ENCODE measurements at regions not wholly inside any gene's neighbourhood (a gene's known extent, or its start where the extent isn't known, plus 50 kb on each side); places are given as distances from the start of the nearest gene placed in this dataset.

DNA sequence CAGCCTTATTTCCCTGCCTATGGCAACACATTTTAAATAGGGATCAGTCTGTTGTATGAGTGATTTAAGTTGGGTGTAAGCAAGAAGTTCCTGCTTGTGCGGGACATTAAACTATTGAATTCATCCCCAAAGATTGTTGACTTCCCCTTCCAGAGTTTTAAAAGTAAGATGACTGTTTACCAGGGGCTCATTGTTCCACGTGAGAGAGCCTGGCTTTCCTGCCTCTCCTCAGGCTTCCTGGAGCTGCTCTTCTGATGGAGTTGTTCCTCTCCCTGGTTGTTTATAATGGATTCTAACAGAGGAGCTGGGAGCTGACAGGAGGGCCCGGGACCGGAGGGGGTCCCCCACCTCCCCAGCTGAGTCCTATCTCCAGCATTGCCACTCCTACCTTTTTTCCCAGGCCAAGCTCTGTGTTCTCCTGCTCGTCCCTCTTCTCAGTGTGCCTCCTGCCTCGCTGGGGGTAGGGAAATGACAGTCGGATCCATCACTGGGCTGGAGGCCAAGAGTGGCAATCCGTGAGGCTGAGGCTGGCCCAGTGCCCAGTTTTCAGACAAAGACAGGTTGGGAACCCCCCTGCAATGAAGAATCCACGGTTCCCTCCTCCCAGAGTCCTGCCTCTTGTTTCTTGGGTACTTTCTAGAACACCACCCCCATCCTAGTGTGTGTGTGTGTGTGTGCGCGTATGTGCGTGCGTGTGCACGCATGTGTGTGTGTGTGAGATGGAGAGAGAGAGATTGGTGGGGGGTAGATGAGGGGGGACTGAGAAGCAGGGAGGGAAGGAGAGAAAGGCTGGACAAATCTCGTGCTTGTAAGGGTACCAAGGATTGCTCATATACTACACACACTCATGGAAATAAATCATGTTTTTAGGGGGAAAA is 123.7 kb upstream of the NFIB start:
- Histone ChIP-seq H3K9ac (ENCODE audit: insufficient read depth in 1 of 2, low read depth in 2 of 2, low read length in 2 of 2) (peak overlapping the region in 1 of 2 experiments; percentile 26; a peak in 1 of 4 replicates), H3K27me3 (ENCODE audit: control insufficient read depth in 2 of 2, insufficient read depth in 2 of 2, low read length in 2 of 2) (no peaks in the 10 kb centered on the region), H3K27ac (ENCODE audit: extremely low read depth, low read depth, low read length) (no peak overlapping the region), H3K79me2 (ENCODE audit: control insufficient read depth, insufficient read depth, low read length) (no peaks in the 10 kb centered on the region), H3K36me3 (ENCODE audit: control insufficient read depth, insufficient read depth, low read length) (no peaks in the 10 kb centered on the region), H3K4me3 (no peak overlapping the region), H3K9me3 (replicated peaks; ENCODE audit: control insufficient read depth, insufficient read depth, low read depth, low read length) (no peaks in the 10 kb centered on the region), H3K4me1 (replicated peaks in 1 of 2; ENCODE audit: control insufficient read depth in 2 of 2, insufficient read depth in 2 of 2, low read length in 2 of 2) (peaks cover 0 to 18% of the 10 kb centered on the region in 2 experiments; a peak in 4 of 5 replicates), H3K9me1 (ENCODE audit: control insufficient read depth, insufficient read depth, low read length) (no peaks in the 10 kb centered on the region), H4K20me1 (replicated peaks; ENCODE audit: control insufficient read depth, insufficient read depth, low read length) (no peaks in the 10 kb centered on the region), H2AFZ (ENCODE audit: low read depth, low read length) (no peak overlapping the region), H3K4me2 (ENCODE audit: insufficient read depth, low read length) (no peak overlapping the region)
- WGBS (ENCODE audit: insufficient coverage, low coverage, missing lambda C conversion rate): 34% methylated on average over 6 of the region's 15 CpGs
- ATAC-seq: no peak
- no peak for FAIRE-seq
- in situ Hi-C loops (cut with MboI): loop anchor here (25.0 kb wide), 2 partner anchors 700 to 1000 kb away; no protein-coding TSS in a partner anchor
- ChIA-PET CTCF (ENCODE audit: low intra/inter-chr PET ratio) (no interaction called here), POLR2A (no interaction called here)
- intact Hi-C loops (cut with micrococcal nuclease): no loop called here
- DNase-seq (ENCODE audit: extremely low read depth in 1 of 4, low spot score in 3 of 4): no peak
- no TSS peak for BruUV-seq (replicated peaks)
- no peak for TF ChIP-seq ZNF644 (tag; IDR thresholded peaks at IDR 0.05; ENCODE audit: low read depth)
- TF ChIP-seq CBX3 (IDR thresholded peaks at IDR 0.05; ENCODE audit: borderline replicate concordance in 1 of 2, low read length in 2 of 2): no peak
- no peak for TF ChIP-seq TCFL5 (CRISPR knock-in tag; conservative IDR thresholded peaks at IDR 0.05)
- peak; percentile 69 for TF ChIP-seq NFIC (IDR thresholded peaks at IDR 0.05)
- TF ChIP-seq, protein P1, sequence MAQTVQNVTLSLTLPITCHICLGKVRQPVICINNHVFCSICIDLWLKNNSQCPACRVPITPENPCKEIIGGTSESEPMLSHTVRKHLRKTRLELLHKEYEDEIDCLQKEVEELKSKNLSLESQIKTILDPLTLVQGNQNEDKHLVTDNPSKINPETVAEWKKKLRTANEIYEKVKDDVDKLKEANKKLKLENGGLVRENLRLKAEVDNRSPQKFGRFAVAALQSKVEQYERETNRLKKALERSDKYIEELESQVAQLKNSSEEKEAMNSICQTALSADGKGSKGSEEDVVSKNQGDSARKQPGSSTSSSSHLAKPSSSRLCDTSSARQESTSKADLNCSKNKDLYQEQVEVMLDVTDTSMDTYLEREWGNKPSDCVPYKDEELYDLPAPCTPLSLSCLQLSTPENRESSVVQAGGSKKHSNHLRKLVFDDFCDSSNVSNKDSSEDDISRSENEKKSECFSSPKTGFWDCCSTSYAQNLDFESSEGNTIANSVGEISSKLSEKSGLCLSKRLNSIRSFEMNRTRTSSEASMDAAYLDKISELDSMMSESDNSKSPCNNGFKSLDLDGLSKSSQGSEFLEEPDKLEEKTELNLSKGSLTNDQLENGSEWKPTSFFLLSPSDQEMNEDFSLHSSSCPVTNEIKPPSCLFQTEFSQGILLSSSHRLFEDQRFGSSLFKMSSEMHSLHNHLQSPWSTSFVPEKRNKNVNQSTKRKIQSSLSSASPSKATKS (CRISPR knock-in tag; IDR thresholded peaks at IDR 0.05): no peak

Data from K562 (cell line).